ENCODE measurements at regions not wholly inside any gene's neighbourhood (a gene's known extent, or its start where the extent isn't known, plus 50 kb on each side); places are given as distances from the start of the nearest gene placed in this dataset.
"Not testable (repeated sequence)": the region's sequence is repeated elsewhere in the genome, so short reads cannot be mapped to it uniquely, and the experiment has no call there.

DNA sequence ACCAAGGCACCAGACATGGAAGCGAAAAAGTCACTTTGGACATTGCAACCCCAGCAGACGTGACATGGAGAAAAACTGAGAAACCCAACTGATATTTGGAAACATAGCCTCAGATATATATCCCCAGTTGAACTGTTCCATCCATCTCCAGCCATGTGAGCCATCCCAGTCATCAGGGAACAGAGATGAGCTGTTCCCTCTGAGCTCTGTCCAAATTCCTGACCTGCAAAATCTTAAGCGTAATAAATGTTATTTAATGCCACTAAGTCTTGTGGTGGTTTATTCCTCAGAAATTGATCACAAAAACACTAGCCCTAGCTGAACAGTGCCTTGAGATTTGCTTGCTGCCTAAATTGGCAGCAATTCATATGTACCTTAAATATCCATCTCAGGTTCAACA, 182.8 kb downstream of the NRP2 start:
- DNase-seq: no peak

GRCh38 chr2:205864491-205864890, 182.2 kb downstream of the NRP2 start:
- DNase-seq: no peak

DNA sequence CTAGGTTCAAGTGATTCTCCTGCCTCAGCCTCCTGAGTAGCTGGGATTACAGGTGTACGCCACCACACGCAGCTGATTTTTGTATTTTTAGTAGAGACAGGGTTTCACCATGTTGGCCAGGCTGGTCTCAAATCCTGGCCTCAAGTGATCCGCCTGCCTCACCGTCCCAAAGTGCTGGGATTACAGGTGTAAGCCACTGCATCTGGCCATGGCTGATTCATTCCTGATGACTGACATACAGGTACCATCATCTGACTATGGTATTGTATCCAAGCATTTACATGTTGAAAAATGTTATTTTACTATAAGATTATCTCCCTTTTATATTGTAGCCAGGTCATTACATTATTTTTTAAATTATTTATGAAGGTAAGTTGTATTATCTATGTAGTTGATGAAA, 180.5 kb downstream of the NRP2 start:
- DNase-seq: not testable (repeated sequence)

GRCh38 chr2:205860885-205861284, 178.6 kb downstream of the NRP2 start:
- DNase-seq: no peak

DNA sequence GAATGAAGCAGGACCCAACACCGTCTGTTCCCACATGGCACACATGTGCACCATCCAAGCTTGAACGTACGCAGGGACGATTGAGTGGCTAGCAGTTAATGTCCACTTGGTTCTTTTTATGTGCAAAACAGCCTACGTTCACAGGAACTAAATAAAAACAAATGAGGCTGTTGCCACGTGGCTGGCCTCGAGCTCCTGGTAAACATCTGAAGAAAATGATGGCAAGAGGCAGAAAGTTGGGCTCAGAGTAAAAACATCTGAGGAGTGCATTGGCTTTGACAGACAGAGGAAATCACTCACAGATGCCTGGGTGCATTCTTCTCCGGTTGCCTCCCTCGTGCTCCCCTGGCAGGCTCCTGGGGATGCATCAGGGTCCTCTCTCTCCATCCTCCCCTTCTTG, 177.9 kb downstream of the NRP2 start:
- no peak for DNase-seq

DNA sequence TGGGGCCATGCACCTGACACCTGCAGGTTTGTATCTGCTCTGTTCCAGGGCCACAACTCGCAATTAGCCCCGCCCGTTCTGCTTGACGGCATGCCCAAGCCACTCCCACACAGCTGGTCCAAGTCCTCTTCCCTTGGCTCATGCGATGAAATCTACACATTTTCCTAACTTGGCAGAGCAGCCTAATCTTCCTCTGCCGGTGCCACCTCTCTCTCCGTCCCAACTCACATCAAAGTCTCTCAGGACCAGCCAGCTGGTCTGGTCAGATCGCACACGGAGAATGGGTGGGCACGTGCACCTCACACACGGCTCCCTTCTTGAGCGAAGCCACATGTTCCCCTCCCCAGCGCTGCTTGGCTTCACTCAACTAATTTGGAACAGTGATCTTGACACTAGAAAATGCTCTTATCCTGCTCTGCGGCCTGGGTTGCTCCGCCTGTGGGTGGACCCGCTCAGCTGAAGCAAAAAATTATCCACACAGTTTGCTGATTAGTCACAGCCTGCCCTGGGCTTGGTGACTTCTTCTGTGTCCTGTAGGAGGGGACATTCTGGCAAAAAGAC, 176.7 kb downstream of the NRP2 start:
- DNase-seq: no peak

- no peak for DNase-seq
These were observed 176.0 kb downstream of the NRP2 start for GRCh38 chr2:205858275-205858674.

- DNase-seq: no peak
These were observed 175.4 kb downstream of the NRP2 start for GRCh38 chr2:205857520-205858237.

- DNase-seq: no peak
These were observed 170.2 kb downstream of the NRP2 start for GRCh38 chr2:205852457-205852856.

DNA sequence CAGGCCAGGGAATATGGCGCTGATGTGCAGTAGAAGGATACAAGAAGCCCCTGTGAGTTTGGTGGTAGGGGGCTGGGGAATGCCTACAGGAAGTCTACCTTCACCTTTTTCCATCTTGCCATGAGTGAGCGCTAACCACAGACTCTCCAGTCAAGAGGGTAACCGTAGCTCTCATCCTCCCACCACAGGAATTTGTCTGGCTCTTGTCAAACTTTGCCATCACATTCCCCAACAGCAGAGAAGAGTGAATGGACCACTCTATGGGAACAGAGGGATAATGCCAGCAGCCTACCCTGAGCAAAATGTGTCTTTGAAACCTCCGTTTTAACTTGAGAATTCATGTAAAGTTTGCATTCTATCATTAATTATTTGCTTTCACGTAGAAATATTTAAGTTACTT, 168.3 kb downstream of the NRP2 start:
- no peak for DNase-seq

- DNase-seq: no peak
These were observed 167.8 kb downstream of the NRP2 start for GRCh38 chr2:205850132-205850531.

DNA sequence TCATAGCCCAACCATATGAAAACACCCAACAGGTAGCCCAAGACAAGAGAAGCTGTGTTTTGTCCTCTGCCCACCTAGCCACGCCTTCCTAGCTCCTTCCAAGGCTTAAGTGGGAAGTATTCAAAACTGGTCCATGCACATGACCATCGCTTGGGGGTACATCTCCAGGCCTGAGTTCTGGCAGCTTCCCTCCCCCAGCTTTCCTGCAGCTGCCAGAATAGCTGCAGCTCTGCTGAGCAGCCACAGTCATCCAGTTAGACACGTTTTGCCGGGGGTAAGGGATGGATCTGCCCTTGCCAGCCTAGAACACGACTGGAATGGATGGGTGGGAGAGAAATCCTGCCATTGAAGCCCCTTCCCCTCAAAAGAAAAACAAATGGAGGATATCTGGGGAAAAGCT, 166.8 kb downstream of the NRP2 start:
- DNase-seq: no peak

GRCh38 chr2:205848601-205849000, 166.3 kb downstream of the NRP2 start:
- no peak for DNase-seq

Data from T-helper 1 cell (primary cell).